ENCODE measurements at regions not wholly inside any gene's neighbourhood (a gene's known extent, or its start where the extent isn't known, plus 50 kb on each side); places are given as distances from the start of the nearest gene placed in this dataset.
"Not testable (repeated sequence)": the region's sequence is repeated elsewhere in the genome, so short reads cannot be mapped to it uniquely, and the experiment has no call there.

DNA sequence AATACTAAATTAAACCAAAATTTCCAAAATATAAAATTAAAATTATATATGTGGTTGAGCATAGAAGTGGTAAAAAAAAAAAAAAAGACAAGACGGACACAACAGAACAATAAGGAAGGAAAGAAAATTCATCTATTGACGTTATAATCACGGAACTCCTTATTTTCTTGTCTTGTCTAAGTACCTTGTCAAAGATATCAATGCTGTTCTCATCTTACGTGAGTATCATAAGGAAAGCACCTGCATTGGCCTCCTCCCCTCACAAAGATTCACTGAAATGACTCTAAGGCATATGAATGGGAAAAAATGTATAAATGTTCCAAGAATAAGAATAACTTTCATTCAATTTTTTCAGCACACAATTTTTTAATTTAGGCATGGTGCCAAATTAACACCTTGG lies 135.4 kb downstream of the PPP1R3A start:
- DNase-seq (ENCODE audit: low read depth): no peak

DNA sequence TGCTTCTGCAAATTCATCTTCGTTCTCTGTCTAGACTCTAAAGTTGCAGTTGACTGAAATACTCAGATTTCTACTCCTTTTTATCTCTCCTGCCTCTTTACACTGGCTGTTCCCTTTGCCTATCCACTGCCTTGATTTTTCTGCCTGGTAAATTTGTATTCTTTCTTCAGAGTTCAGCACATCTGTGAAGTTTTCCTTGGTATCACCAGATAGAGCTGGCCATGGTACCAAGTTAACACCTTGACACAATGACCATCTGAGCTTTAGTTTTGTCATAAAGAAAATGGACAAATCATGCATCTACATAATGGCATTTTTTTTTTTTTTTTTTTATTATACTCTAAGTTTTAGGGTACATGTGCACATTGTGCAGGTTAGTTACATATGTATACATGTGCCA lies 143.0 kb downstream of the PPP1R3A start:
- no peak for DNase-seq (ENCODE audit: low read depth)

DNA sequence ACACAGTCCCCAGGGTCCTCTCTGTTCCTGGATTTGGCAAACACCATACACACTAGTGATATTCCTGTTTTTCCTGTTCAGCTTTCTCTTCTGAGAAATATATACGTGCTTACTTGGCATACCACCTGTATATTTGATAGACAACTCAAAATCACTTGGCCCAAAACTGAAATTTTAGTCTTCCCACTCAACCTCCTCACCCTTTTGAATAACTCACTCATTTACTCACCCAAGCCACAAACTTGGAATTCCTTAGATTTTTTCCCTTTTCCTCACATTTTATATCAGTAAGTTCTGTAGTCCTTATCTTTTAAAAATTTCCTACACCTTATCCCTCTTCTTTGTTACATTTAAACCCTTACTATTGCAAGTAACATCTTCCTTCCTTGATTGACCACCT lies 143.4 kb downstream of the PPP1R3A start:
- DNase-seq (ENCODE audit: low read depth): no peak

DNA sequence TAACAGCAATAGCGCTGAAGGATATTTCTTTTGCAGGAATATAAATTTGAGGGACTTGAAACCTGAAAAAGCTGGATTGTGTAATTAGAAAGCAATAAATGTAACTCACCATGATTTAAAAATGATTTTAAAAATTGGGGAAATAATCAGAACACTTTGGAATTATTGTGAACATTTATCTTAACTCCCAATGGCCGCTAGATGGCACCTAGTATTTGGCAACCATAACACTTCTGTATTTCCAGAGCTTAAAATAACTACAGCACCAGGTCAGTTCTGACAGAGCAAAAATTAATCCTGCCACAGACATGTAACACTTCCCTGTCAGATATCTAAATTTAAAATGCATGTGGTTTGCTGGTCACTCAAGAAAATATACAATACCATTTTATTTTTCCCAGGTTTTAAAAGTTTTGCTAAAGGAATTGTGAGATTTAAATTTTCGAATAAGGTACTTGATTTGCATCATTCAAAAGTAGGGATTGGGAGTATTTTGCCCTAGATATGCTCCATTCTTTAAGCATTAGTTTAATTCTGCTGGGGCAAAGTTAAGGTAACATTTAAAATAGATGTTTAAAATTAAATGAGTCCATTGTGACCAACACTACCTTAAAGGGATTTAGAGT lies 144.5 kb downstream of the PPP1R3A start:
- peak; percentile 18 for DNase-seq (ENCODE audit: low read depth)

DNA sequence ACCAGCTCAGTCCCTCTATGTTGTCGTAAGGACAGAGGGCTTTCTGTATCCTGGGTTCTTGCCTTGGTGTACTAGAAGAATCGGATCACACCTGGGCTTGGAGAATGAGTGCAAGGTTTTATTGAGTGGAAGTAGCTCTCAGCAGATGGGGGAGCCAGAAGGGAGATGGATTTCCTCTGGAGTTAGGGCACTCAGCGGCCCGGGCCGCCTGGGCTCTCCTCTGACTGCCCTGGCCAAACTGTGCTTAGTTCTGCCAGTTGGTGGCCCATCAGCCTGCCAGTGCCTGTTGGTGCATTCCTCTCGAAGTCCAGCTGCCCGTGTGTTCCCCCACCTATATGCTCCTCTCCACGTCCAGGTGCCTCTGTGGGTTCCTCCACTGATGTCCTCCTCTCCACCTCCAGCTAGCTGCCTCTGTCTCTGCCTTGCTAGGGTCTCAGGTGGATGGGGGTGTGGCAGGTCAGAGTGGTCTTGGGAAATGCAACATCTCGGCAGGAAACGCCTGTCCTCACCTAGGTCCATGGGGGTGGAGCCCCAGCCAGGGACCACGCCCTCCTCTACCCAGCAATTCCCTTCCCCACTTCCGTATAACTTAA lies 148.6 kb downstream of the PPP1R3A start:
- no peak for DNase-seq (ENCODE audit: low read depth)

DNA sequence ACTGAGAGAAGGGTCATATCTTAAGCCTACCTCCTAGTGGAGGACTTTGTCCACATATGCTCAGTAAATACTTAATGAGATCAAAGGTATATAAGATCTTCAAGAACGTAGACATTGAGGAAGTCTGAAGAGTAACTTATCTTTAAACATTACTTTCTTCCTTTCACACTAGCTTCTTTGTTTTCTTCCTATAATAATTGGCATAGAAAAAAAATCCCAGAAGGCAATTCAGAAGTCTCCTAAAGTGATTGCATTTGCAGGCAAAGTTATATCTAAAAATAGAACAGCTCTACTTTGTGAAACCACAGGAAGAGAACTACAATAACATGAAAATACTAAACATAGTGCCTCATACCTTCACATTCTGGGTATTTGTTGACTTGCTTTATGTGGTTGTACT lies 150.4 kb downstream of the PPP1R3A start:
- no peak for DNase-seq (ENCODE audit: low read depth)

DNA sequence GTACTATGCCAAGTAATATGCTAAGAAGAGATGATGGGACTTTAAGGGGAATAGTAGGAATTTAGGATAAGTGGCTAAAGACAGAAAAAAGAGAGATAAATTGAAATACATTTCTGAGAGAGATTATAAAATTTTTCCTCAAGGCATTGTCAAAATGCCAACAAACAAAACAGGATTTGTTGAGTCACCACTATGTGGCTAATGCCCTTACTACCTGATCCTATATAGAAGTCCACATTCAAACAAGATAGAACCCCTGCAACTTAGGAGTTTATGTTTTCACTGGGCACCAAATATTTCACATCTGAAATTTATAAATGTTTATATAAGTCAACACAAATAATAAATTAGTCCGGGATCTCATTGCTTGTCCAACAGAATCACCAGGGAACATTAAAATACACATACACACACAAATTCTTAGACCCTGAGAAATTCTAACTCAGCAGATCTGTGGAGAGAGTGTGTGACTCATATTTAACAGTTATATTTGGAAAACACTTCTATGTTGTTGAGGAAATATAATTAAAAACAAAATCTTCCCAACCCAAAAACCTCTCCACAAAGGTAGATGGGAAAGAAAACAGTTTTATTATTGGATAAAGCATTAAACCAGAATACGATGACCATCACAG lies 154.3 kb downstream of the PPP1R3A start:
- DNase-seq (ENCODE audit: low read depth): no peak

DNA sequence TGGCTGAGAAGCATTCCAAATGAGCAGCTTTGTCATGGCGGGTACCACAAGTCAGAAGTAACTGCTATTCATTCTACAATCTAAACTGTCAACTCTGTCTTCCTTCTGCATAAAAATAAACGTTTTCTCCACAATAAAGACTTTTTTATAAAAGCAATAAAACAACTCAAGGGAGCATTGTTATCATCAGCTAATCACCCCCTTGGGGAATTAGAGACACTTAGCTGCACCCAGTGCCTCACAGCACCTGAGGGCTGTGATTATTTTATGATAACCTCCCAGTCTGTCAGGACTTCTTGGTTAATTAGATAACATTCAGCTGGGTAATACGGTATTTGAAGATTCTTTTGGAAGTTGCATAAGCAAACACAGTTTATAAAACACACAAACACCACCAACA lies 155.6 kb downstream of the PPP1R3A start:
- DNase-seq (ENCODE audit: low read depth): no peak

DNA sequence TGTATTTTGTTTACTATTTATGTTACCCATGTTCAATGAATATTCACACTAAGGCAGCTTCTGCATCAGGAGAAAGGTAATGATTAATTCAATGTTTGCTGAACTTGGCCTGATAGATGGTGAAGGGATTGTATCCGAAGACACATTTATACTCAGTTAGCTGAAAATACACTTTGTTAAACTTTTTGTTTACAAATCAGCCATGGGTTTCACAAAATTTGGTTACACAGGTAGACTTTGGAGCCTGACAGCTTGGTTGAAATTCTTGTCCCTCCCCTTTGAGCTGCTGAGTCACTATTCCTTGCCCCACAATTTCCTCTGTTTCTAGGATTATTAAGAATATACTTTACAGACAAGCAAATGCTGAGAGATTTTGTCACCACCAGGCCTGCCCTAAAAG lies 162.6 kb downstream of the PPP1R3A start:
- DNase-seq (ENCODE audit: low read depth): no peak

DNA sequence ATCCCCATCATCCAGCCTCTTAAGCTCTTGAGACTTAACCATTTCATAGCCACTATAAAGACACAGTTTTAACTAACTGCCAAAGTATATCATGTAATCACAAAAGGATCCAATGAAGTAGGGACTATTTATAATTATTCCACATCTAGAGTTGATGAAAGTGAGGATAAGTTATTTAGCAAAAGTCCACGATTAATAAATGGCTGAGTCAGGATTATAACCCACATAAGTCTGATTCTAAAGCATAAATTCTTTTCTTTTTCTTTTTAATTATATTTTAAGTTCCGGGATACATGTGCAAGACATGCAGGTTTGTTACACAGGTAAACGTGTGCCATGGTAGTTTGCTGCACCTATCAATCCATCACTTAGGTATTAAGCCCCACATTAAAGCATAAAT lies 166.1 kb downstream of the PPP1R3A start:
- no peak for DNase-seq (ENCODE audit: low read depth)

DNA sequence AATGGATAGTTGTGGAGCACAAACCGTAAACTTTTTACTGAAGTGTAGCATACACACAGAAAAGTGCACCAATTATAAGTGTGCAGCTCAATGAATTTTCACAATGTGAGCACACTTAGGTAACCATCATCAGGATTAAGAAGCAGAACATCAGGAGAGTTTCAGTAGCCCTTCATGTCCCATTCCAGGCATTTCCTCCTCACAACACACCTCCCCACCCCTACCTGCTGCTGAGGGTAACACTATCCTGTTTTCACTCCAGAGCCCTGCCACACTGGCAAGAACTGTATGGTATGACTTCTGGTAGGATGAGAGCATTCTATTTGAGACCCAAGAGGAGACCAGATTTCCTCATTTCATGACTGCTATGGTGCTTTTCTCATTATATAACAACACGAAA lies 166.5 kb downstream of the PPP1R3A start:
- DNase-seq (ENCODE audit: low read depth): no peak

DNA sequence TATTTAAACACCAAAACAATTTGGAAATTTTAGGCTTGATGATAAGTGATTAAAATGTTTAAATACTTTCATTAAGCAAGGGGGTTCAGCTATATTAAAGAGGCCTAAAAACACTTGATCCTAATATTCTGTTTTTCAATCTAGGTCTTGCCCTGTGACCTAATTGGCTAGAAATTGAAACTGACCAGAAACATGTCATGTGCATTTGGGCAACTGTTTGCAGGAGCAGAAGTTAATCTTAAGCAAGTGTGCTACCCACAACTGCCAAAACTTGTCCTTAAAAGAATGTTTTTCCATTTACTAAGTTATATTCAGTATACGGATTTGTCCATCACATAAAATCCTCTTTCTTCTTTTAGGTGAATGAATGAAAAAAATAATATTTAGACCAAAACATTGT lies 167.3 kb downstream of the PPP1R3A start:
- DNase-seq (ENCODE audit: low read depth): no peak

DNA sequence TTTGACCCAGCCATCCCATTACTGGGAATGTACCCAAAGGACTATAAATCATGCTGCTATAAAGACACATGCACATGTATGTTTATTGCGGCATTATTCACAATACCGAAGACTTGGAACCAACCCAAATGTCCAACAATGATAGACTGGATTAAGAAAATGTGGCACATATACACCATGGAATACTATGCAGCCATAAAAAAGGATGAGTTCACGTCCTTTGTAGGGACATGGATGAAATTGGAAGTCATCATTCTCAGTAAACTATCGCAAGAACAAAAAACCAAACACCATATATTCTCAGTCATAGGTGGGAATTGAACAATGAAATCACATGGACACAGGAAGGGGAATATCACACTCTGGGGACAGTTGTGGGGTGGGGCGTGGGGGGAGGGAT lies 170.4 kb downstream of the PPP1R3A start:
- not testable (repeated sequence) for DNase-seq (ENCODE audit: low read depth)

DNA sequence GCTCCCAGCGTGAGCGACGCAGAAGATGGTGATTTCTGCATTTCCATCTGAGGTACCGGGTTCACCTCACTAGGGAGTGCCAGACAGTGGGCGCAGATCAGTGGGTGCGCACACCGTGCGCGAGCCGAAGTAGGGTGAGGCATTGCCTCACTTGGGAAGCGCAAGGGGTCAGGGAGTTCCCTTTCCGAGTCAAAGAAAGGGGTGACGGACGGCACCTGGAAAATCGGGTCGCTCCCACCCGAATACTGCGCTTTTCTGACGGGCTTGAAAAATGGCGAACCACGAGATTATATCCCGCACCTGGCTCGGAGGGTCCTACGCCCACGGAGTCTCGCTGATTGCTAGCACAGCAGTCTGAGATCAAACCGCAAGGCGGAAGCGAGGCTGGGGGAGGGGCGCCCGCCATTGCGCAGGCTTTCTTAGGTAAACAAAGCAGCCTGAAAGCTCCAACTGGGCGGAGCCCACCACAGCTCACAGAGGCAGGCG lies 175.8 kb downstream of the PPP1R3A start:
- DNase-seq (ENCODE audit: low read depth): not testable (repeated sequence)

DNA sequence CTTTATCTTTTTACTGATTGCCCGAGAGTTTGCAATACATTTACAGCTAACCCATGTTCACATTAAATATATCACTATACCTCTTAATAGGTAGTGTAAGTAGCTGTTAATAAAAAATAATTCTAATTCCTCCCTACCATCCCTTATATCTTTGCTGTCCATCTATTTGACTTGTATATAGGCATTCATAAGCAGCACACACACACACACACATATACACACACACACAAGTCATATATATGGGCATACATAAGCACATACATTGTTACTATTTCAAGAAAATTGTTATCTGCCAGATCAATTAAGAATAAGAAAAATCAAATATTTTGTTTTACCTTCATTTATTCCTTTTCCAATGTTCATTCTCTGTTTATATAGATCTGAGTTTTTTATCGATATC lies 176.4 kb downstream of the PPP1R3A start:
- DNase-seq (ENCODE audit: low read depth): no peak

DNA sequence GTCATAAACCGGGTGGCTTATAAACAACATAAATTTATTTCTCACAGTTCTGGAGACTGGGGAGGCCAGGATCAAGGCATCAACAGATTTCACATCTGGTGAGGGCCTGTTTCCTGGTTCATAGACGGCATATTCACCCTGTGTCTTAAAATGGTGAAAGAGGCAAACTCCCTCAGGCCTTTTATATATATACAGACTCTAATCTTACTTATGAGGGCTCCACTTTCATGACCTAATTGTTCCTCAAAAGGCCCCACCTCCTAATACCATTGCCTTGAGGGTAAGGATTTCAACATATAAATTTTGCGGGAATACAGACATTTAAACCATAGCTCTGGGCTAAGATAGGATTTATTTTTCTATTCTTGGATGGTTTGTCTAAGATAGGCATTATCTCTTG lies 187.2 kb downstream of the PPP1R3A start:
- no peak for DNase-seq (ENCODE audit: low read depth)

DNA sequence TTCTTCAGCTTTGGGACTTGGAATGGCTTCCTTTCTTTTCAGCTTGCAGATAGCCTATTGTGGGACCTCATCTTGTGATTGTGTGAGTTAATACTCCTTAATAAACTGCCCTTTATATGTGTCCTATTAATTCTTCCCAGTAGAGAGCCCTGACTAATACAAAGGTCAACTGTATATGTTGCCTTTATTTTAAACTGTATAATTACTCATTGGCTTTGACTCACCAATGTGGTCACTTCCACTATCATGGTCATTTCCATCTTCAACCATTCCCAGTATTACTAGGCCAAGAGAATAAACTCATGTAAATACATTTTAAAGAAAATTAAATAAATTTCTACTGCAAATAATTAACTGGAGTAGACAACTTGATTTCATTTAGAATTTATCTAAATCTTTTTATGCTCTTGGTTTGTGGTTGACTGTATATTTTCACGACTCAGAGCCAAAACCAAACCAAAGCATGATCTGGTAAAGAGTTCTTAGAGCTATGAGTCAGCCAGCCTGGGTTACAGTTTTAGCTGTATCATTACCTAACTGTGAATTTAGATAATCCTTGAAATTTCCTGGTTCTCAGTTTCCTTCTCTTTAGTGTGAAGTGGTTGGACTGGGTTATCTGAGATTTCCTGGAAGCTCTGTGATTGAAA lies 188.4 kb downstream of the PPP1R3A start:
- DNase-seq (ENCODE audit: low read depth): peak; percentile 23

DNA sequence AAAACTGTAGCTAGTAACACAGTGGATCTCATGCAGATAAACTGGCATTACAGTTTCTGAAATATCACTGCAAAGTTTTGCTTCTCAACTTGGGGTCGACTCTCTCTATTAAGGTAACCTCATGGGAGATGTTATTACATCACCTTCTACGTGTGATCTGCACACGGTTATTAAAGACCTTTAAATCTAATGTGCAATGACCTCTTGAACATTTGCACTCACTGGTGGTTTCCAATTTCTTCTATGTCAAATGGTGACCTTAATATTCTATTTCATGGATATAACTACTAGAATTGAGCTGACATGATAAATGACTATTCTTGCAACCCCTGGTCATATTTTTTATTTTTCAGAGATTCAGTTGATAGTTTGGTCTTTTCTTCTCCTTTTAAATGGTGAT lies 191.3 kb downstream of the PPP1R3A start:
- DNase-seq (ENCODE audit: low read depth): no peak

DNA sequence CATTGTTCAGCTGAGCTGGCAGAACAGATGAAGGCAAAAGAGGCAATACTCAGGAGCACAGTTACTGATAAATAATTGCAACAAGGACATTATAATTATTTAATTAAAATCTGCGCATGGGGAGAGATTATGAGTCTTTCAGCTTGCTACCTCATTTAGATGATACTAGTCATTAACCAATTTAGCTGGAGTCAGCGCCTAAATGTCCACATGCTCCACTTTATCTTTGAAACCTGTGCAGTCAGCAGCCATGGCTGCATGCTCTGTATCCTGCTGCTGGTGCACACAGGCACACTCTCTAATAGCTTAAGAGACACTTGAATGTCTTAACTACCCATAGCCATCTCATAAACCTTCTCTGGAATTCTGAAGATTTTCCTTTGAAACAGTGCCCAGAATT lies 196.8 kb downstream of the PPP1R3A start:
- DNase-seq (ENCODE audit: low read depth): no peak

DNA sequence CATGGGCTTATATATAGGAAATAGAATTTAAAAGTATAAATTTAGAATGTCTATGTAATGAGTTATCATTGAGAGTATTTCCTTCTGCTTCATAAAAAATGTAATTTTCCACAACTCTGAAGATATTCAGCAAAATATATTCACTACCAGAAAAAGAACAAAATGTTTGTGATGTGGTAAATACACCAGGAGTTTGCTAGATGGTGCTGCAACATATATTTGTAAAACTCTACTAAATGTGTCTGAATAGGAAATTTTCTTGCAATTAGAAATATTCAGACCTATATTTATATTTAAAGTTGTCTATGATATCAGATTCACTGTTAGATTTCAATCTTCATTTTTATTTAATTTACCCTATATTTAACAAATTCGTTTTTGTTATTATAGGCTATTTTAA lies 201.1 kb downstream of the PPP1R3A start:
- no peak for DNase-seq (ENCODE audit: low read depth)

DNA sequence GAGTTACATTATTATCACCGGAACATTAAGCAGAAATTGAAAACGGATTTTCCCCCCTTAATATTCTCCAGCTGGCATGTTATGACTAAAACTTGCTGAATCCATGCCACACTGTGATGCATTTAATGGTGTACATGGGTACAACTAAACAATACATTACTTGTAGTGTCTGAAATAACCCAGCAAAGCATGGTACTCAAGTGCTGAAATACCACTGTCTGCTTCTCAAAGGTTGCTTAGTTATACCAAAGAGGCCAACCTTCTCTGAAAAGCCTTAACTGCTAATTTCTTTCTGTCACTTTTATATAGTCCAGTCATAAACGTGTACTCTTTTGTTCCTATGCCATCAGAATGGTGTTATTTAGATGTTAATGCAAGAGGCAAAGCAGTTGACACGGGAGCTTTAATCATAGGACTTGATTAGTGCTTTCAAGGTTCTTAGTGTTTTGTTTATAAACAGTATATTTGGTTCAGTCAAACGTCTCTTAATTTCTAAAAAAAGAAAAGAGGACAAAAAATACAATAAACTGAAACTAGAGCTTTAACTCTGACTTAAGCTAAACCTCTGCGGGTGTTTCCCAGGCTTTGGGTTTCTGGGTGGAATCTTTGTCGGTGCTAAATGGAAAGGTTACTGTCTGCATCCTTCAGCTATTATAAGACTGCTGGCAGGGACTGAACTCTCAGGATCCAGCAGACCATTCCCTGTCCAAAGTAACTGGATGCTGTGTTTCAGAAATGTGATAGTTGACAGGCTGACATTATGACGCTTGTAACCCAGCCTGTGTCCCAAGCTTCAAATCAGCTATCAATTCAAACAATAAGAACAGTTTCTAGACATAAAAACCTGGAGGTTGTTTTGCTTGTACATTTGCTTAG lies 202.6 kb downstream of the PPP1R3A start:
- DNase-seq (ENCODE audit: low read depth): no peak

DNA sequence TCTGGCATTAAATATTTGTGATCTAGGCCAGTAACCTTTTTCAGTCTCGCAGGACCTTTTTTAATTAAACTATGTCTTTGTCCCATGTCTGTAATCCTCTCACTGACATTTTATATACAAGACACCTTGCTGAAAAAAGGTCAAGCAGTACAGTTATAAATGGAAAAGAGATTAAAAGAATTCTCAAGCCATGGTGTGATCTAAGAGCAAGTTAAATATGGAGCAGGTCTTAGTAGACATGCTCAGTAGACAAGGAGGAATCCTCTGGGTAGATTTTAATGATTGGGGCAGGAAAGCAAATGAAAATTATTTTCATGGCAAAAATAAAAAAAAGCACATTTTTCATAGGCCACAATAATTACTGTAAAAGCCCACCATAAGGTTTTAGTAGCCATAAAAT lies 203.5 kb downstream of the PPP1R3A start:
- no peak for DNase-seq (ENCODE audit: low read depth)

Measured in fibroblast of gingiva (primary cell).